Eye (tissue), 1 donor: ENCODE measurements at regions not wholly inside any gene's neighbourhood (a gene's known extent, or its start where the extent isn't known, plus 50 kb on each side); places are given as distances from the start of the nearest gene placed in this dataset.
"Not testable (repeated sequence)": the region's sequence is repeated elsewhere in the genome, so short reads cannot be mapped to it uniquely, and the experiment has no call there.

Experiments
- DNase-seq: peaks from one replicate; pipeline ENCODE4 v3.0.0-alpha.2; 2015

- not testable (repeated sequence) for DNase-seq
Measured at GRCh38 chr15:24534032-24534431, 141.5 kb upstream of the NPAP1 start.

- not testable (repeated sequence) for DNase-seq
Measured at GRCh38 chr15:24557281-24557680, 118.3 kb upstream of the NPAP1 start.

- no peak for DNase-seq
Measured at GRCh38 chr15:24607636-24608035, 67.9 kb upstream of the NPAP1 start.

DNA sequence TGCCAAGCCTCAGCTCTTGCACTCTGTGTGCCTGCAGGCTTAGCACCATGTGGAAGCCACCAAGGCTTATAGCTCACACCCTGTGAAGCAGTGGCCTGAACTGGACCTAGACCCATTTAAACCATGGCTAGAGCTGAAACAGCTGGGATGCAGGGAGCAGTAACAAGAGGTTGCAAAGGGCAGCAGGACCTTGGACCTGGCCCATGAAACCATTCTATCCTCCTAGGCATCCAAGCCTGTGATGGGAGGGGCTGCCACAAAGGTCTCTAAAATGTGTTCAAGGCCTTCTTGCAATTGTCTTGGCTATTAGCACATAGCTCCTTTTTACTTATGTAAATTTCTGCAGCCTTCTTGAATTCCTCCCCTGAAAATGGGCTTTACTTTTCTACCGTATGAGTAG lies 57.9 kb upstream of the NPAP1 start:
- no peak for DNase-seq

DNA sequence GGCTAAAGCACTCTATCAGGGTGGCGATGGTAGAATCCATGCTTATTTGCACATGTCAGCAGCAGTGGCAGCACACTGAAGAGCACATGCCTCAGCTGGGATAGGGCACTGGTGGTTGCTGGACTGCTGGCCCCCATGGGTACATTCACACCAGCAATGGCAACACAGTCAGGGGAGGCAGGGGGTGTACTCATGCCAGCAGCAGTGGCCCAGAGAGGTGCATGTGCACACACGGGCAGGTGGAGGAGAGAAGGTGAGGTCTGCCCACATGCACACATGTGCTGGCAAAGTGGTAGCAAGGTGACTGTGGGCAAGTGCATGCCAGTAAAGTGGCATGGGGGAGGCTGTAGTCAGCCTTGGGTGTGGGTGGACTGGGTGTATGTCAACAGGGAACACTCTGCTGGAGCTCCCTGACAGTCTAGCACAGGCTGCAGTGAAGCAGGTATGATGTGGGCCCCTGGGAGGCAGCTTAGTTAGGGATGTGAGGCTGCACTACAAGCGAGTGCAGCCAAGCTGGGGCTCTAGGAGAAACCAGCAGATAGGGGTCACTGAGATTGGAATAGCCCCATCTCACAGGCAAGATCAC lies 53.9 kb upstream of the NPAP1 start:
- DNase-seq: no peak
